HG02973 (cell line): ENCODE measurements at regions not wholly inside any gene's neighbourhood (a gene's known extent, or its start where the extent isn't known, plus 50 kb on each side); places are given as distances from the start of the nearest gene placed in this dataset.
"Not testable (repeated sequence)": the region's sequence is repeated elsewhere in the genome, so short reads cannot be mapped to it uniquely, and the experiment has no call there.

Experiments used
- ATAC-seq: cut with Tn5 transposase; IDR thresholded peaks from one replicate; pipeline ENCODE4 v1.9.1; 2021; ENCODE audit warnings: moderate library complexity; ENCODE audit not compliant: unreplicated experiment

DNA sequence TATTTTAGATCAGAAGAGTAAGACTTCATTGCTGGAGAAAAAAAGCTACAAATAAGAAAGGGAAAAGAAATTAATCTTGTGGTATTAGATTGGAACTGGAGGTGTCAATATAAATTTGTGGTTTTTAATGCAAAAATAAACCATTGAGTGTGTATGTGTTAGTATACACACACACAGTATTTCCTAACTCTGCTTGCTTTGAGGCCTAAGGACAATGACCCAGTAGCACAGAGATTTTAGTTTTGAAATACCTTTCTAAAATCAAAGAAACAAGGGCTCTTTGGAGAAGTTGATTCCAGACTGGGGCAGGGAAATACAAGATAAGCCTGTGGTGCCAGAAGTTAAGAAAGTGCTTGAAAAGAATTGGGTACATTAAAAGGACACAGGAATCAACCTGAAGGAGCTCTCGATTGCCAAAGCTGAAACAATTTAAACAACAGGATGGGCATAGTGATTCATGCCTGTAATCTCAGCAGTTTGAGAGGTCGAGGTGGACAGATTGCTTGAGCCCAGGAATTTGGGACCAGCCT, 84.6 kb upstream of the DTNBP1 start:
- ATAC-seq, result no peak

DNA sequence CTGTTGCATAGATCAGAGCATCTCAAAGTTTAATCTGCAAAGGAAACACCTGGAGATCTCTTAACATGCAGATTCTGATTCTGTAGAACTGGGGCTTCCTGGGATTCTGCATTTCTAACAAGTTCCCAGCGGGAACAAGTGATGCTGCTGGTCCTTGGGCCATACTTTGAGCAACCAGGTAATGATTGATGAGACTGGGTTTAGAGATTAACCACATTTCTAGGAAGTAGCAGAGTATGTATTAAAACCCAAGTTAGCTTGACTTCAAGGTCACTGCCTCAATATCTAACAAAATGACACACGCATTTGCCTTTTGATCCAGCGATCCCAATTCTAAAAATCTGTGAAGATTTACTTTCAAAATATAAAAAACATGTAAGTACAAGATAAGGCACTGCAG, 83.0 kb upstream of the DTNBP1 start:
- ATAC-seq, result no peak

DNA sequence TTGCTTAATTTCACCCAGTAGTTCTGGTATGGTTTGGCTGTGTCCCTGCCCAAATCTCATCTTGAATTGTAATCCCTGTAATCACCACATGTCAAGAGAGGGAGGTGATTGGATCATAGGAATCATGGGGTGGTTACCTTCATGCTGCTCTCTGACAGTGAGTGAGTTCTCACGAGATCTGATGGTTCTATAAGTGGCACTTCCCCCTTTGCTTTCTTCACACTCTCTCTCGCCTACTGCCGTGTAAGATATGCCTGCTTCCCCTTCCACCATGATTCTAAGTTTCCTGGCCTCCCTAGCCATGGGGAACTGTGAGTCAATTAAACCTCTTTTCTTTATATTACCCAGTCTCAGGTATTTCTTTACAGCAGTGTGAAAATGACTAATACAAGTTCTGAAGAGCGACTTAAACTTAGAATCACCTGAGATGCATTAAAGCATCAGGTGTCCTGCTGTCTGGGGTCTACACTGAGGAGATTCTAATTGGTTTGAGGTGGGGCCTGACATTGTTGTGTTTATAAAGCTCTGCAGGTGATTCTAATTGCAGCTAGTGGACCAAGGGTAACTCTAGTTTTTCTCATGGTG, 82.1 kb upstream of the DTNBP1 start:
- ATAC-seq, result no peak

DNA sequence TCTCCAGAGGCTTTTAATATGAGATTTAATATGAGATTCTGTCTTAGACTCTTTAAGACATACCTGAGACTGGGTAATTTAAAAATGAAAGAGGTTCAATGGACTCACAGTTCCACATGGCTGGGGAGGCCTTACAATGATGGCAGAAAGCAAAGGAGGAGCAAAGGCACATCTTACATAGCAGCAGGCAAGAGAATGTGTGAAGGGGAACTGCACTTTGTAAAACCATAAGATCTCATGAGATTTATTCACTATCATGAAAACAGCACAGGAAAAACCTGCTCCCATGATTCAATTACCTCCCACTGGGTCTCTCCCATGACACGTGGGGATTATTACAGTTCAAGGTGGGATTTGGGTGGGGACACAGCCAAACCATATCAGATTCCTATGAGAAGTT, 79.2 kb upstream of the DTNBP1 start:
- ATAC-seq, result not testable (repeated sequence)

DNA sequence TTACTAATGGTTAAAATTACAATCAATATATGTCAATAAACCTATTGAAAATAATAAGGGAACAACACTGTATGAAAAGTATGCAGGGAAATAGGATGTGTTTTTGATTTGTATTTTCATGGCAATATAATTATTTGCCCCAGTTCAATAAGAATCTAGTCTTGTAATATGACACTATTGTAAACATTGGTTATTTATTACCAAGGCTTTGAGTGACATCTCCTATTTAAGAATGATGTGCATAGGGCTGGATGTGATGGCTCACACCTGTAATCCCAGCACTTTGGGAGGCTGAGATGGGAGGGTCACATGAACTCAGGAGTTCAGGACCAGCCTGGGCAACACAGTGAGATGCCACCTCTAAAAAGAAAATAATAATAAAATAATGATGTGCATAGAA, 78.6 kb upstream of the DTNBP1 start:
- ATAC-seq, result no peak

DNA sequence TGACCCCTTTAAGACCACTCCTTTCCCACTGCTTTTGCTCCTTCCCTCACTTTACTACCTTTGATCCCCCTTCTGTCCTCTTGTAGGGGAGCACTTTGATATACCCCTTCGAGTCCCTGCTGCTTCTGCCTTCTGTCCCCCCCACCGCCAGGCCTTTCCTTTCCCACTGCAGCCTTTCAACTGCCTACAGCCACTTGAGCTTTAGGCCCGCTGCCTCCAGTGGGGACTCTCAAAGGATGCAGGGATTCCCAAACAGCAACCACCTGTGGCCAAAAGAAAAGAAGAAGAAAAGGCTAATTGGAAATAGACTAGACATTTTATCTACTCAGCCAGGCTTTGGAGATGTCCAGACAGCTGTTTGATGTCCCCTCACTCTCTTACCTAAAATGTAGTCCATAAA, 77.0 kb upstream of the DTNBP1 start:
- no peak for ATAC-seq

DNA sequence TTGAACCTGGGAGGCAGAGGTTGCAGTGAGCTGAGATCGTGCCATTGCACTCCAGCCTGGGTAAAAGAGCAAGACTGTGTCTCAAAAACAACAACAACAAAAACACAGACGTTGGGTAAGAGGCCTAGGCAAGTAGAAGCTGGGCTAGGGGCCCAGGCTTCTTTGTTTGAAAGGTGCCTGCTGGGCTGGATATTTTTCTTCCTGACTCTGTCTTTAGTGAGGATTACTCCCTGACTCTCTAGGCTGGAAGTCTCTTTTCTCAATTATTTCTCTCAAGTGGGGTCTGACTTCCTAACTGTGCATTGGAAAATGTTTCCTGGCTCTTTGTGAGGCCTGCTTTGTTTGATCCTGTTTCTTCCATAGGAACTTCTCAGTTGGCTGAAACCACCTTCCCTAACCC, 76.5 kb upstream of the DTNBP1 start:
- ATAC-seq, result no peak

DNA sequence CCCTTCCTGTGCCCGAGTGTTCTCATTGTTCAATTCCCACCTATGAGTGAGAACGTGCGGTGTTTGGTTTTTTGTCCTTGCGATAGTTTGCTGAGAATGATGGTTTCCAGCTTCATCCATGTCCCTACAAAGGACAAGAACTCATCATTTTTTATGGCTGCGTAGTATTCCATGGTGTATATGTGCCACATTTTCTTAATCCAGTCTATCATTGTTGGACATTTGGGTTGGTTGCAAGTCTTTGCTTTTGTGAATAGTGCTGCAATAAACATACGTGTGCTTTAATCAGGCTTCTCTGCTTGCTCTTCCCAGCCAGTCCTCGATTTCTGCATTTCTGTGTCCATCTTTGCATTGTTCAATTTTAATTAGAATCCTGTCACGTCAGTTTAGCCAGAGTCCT, 75.4 kb upstream of the DTNBP1 start:
- not testable (repeated sequence) for ATAC-seq

DNA sequence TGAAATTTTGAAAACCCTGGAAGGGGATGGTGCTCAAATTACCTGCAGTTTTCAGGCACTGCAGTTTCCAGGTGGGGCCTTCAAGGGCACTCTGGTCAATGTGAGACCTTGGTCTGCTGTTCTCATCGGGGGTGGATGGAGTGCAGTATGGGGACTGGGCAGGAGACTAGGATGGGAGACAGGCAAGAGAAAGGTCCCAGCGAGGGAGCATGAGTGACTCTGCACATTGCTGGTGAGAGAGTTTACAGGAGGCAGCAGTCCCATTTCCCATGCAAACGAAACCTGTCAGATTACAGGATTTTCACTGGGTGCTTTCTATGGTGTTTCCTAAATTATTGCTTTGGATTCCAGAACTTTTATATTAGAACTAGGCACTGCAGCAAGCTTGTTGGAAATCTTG, 73.5 kb upstream of the DTNBP1 start:
- ATAC-seq, result no peak

DNA sequence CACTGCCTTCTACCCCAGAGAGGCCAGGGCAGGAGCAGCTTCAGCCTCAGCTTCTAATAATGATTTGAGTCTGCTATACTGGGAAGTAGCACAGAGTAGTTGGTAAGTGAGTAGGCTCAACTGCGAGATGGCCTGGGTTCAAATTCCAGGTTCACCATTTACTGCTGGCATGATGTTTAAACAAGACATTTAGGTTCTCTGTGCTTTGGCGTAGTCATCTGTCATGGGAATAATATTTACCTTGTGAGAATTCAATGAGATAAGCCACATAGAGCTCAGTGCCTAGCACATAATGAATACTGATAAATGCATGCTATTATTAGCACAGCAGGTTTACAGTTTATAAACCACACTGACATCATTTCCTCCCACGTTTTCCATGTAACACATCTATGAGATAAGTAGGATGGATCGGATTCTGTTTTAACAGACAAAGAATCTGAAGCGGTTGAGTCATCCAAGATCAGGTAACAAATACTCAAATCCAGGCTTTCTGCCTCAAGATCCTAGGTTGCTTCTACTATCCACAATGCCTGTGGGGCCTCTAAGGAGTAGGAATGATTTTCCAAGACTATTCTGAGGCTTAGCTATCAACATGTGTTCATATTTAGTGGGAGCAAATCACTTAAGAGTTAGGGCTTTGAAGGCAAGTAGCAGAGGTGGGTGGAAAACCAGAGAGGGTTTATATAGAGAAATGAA, 72.9 kb upstream of the DTNBP1 start:
- no peak for ATAC-seq

DNA sequence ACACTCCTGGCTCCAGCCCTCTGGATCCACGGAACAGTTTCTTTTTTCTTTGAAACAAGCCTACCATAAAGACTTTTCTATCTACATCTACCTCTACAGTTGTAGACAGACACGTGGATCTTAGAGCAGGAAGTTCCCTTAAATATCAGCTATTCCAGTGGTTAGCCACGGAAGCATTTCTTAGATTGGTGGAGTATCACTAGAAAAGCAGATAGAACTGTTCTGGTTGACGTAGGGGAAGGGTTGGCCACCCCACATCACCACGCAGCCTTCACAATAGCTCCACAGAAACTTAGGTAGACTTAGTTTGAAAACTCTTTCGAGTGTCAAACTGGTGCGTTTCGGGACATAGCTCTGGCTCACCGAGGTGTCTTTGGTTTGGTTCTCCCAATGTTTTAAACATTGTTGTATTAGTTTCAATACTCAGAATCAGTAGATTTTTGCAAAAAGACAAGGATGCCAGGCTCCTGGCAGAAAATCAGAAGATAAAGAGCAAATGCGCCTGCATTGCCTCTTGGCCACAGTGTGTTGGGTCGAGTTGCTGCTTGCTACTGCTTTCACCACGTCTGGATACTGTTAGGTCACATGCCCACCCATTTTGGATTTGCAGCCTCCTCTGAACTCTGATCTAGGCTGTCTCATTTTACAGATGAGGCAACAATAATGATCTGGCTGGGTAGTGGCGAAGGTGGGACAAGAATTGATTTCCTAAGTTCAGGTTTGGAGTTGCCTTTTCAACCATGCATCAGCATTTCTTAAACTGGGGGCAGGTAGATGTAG, 71.5 kb upstream of the DTNBP1 start:
- no peak for ATAC-seq

DNA sequence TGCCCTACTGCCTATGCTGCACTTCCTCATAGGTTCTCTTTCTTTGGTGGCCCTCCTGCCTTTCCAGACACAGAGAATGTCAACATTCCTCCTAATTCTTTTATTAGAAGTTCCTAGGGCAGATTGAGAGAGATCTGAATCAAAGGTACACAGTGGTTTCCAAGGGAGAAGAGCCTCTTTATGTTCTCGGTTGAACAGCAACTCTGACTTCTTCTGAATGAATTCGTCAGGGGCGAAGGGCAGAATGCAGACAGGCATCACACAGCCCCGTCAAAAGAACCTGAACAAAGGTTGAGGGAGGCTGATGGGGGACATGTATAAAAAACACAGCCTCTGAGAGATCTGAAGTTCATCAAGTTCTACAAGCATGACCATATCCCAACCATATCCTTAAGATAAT, 68.1 kb upstream of the DTNBP1 start:
- no peak for ATAC-seq

DNA sequence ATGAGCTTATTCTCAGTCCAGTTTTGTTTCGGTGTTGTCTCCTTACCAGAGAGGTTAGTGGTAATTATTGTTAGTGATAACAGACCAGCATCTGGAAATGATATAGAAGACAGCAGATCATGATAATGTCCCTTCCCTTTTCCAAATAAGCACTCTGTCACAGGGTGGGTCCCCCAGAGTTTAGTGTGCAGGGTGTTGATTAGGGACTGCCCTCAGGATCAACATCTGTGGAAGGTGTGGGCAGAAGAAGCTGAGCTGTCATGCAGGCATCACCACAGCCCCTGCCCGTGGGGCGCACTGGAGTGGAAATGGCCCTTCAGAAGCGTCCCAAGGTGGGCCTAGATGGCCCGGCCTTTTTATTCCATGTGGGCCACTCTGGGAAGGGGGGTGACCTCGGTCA, 67.6 kb upstream of the DTNBP1 start:
- no peak for ATAC-seq

DNA sequence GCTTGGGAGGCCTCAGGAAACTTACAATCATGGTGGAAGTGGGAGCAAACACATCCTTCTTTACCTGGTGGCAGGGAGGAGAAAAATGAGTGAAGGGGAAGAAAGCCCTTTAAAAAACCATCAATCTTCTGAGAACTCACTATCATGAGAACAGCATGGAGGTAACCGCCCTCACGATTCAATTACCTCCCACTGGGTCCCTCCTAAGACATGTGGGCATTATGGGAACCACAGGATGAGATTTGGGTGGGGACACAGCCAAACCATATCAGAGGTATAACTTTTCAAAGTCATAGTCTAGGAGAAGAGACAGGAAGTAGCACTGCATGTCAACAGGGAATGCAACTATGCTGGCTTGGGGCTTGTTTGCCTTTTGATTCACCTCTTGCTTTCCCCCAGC, 59.9 kb upstream of the DTNBP1 start:
- ATAC-seq, result no peak

DNA sequence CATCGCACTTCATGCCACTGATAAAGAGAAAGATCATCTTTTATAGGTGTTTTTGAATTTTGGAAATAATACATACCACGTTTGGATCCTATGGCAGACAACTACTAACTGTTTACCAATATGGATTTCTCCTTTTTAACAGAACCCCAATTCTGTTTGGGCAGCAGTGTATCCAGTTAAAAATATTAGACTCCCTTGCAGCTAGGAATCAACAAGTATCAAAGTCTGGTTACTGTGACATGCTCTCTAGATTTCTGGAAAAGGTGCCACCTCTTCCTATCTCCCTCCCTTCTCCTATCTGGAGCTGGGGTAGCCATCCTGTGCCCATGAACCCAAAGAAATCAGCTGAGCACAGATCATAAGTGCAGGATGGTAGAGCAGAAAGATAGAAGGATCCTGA, 54.1 kb upstream of the DTNBP1 start:
- ATAC-seq, result no peak

DNA sequence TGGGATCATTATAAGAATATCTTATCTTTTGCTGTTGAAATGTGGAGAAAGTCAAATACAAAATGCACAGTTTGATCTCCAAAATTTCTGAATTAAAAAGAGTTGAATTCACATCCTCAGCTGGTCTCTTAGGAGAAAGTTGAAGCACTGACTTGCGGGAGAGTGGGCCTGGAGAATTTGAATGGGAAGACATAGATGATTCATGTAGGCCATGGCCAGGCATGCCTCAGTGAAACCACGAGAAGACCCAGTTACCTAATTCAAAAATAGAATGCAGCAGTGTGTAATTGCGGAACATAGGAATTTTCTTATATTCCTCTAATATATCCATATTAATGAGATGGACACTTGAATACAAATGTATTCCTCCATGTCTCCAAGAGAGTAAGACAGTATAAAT, 53.0 kb upstream of the DTNBP1 start:
- ATAC-seq, result no peak

DNA sequence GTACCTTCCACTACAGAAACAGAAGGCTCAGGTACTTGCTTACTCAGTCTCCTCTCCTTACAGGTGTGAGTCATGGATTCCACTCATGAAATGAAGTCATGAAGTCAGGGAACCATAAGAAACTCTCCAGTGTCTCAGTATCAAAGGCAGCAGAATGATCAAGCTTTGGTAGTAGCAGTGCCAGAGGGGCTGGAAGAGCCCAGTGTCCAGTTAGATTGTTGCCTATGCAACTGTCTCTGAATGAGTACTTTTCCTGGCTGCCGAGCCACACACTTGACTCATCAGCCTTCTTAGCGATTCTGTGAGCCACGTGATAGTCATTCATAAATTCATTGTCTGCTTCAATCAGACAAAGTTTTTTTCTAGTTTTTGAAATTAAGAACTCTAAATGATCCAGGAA, 52.2 kb upstream of the DTNBP1 start:
- ATAC-seq, result no peak

DNA sequence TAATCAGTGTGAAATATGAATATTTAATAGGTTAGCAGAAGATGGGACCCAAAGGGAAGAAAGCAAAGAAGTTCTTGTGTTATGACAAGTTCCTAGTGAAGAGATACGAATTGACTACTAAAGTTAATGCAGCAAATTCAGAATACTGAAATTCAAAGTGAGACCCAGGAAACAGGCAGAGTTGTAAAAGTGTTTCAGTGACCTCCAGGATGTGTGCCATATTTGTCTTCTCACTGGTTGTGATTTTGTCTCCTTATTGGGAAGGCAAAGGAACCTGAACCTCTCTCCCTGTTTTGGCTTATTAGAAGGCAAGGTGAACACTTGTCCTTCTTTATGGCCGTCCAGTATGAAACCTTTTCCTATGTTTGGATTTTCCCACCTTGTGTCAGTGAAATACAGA, 51.8 kb upstream of the DTNBP1 start:
- ATAC-seq, result no peak

DNA sequence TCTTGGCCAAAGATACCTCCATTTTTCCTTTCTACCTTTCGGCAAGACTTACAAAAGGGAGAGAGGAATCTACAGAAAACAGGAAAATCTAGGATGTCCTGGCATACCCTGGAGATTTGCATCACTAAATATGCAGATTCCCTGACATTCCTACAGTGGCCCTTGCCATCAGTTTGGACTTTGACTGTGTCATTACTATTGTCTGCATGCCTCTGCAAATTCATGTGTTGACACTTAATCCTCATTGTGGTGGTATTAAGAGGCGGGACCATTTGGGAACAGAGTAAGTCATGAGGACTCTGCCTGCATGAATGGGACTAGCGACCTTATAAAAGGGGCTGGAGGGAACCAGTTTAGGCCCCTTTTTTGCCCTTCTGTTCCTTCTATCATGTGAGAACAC, 50.5 kb upstream of the DTNBP1 start:
- no peak for ATAC-seq

DNA sequence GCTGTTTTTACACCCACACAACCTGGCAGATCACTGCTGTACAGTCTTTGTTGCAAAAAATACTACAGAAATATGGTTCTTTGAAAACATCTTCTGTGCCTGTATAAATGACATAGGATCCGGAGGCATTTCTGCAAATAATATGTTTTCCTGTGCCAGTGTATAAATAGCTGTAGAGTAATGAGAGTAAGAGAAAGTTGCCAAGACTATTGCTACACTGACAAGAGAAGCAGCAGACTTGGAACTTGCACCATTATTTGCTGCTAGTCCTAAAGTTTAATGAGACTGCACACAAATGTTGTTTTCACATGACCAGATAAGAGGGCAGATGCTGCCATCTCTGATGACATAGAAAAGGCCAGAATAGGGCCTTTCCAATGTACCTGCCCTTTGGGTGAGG, 50.0 kb upstream of the DTNBP1 start:
- no peak for ATAC-seq
